ENCODE measurements at regions not wholly inside any gene's neighbourhood (a gene's known extent, or its start where the extent isn't known, plus 50 kb on each side); places are given as distances from the start of the nearest gene placed in this dataset.
A peak's percentile ranks its signal among the peaks of the same experiment; 100 is the strongest.

GRCh38 chr5:68502531-68502930 is 287.0 kb downstream of the PIK3R1 start:
- Mint-ChIP-seq H3K36me3 (ENCODE audit: low read depth) (no peaks in the 10 kb centered on the region), H3K4me1 (no peaks in the 10 kb centered on the region), H3K9me3 (ENCODE audit: low read depth) (peaks cover 13% of the 10 kb centered on the region), H3K27me3 (no peaks in the 10 kb centered on the region), H3K4me3 (no peak overlapping the region), H3K27ac (no peak overlapping the region)
- DNase-seq: no peak
- ChIA-PET CTCF (interaction anchor here (1.1 kb wide), 1 partner anchor 33 kb away, joined by 3 read pairs; no protein-coding TSS in a partner anchor), POLR2A (no interaction called here)
- no peak for ATAC-seq
- intact Hi-C loops (cut with DNase I, micrococcal nuclease): no loop called here

- H3K9me3 Mint-ChIP-seq (ENCODE audit: low read depth): no peaks in the 10 kb centered on the region
- intact Hi-C loops (cut with DNase I, micrococcal nuclease): no loop called here
Observed at GRCh38 chr5:68504306-68504705, 288.8 kb downstream of the PIK3R1 start.

DNA sequence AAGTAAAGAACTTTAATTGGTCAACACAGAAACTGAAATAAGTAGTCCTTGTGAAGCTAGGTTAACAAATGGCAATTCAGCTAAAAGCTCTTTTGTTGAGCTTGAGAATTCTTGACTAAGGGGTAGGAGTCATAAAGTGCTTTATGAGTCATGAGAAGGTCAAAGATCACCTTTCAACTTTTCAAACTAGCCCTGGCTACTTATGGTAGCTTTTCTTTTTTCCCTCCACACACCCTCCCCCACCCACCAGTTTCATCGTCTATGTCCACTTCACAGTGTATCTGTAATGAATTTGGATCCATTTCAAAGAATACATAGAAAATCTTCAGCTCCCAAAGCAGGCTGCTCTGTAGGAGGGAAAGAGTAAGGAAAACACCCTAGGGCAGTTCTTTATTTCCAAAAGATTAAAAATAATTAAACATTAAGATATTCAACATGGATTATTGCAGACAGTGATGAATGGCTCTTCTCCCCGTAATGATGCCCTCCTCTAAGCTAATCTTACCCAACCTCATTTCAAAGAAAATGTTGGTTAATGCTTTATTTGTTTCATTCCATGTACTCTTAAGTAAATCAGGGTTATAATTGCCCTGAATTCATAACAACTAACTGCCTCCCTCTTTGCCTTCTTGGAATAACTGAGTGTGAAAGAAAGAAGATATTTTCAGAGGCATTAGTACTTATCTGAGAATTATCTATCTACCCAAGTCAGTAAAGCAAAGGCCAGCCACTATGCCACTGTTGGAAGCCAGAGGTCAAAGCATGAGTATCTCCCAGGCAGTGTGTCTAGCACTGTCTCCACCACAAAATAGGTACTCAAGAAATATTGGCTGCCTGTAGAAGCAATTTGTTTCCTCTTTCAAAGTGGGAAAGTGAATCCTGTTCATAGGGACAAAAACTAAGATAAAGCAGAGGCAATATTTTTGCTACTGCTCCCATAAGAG is 290.6 kb downstream of the PIK3R1 start:
- Mint-ChIP-seq H3K9me3 (ENCODE audit: low read depth) (no peaks in the 10 kb centered on the region), H3K27ac (no peak overlapping the region), H3K4me1 (no peaks in the 10 kb centered on the region), H3K4me3 (no peak overlapping the region), H3K36me3 (ENCODE audit: low read depth) (no peaks in the 10 kb centered on the region), H3K27me3 (no peaks in the 10 kb centered on the region)
- DNase-seq (no peak), ATAC-seq (no peak)
- intact Hi-C loops (cut with DNase I, micrococcal nuclease): loop anchor here in 1 of 2 experiments (2.0 kb wide), 1 partner anchor 41 kb away; no protein-coding TSS in a partner anchor
- ChIA-PET CTCF (no interaction called here), POLR2A (no interaction called here)

More at GRCh38 chr5:68504306-68504705, 288.8 kb downstream of the PIK3R1 start:
- DNase-seq (no peak), ATAC-seq (no peak)
- Mint-ChIP-seq H3K4me1 (no peaks in the 10 kb centered on the region), H3K27ac (no peak overlapping the region), H3K4me3 (no peak overlapping the region), H3K36me3 (ENCODE audit: low read depth) (no peaks in the 10 kb centered on the region), H3K27me3 (no peaks in the 10 kb centered on the region)
- POLR2A ChIA-PET: no interaction called here
- CTCF ChIA-PET: no interaction called here

GRCh38 chr5:68515514-68515913 is 300.0 kb downstream of the PIK3R1 start:
- intact Hi-C loops (cut with DNase I, micrococcal nuclease): no loop called here
- POLR2A ChIA-PET: no interaction called here
- H3K27ac Mint-ChIP-seq: no peak overlapping the region

DNA sequence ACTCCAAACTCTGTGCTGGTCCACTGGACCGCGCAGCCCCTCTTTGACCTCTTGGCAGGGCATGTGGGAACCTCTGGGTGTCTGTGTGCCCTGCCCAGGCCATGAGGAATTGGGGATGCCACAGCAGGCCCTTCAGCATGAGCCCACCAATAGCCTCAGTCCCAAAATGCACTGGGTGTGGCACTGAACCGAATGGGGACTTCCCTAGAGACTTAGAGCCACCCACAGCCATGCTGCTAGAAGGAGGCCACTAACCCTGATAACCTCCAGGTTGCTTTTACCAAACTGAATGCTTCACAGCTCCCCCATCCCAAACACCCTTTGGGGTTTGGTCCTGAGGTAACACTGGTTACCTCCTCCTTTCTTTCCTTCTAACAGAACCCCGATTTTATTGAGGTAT is 302.7 kb downstream of the PIK3R1 start:
- ATAC-seq (no peak), DNase-seq (peak; percentile 4)
- intact Hi-C loops (cut with DNase I, micrococcal nuclease): no loop called here
- ChIA-PET POLR2A (no interaction called here), CTCF (no interaction called here)
- Mint-ChIP-seq H3K27me3 (no peaks in the 10 kb centered on the region), H3K4me1 (no peaks in the 10 kb centered on the region), H3K27ac (no peak overlapping the region), H3K36me3 (ENCODE audit: low read depth) (no peaks in the 10 kb centered on the region), H3K4me3 (no peak overlapping the region), H3K9me3 (ENCODE audit: low read depth) (no peaks in the 10 kb centered on the region)

More at GRCh38 chr5:68515514-68515913, 300.0 kb downstream of the PIK3R1 start:
- CTCF ChIA-PET: no interaction called here
- no peaks in the 10 kb centered on the region for H3K27me3 Mint-ChIP-seq
- DNase-seq (no peak), ATAC-seq (no peak)
- H3K4me1 Mint-ChIP-seq: no peaks in the 10 kb centered on the region
- no peak overlapping the region for H3K4me3 Mint-ChIP-seq
- H3K36me3 Mint-ChIP-seq (ENCODE audit: low read depth): no peaks in the 10 kb centered on the region
- H3K9me3 Mint-ChIP-seq (ENCODE audit: low read depth): no peaks in the 10 kb centered on the region

DNA sequence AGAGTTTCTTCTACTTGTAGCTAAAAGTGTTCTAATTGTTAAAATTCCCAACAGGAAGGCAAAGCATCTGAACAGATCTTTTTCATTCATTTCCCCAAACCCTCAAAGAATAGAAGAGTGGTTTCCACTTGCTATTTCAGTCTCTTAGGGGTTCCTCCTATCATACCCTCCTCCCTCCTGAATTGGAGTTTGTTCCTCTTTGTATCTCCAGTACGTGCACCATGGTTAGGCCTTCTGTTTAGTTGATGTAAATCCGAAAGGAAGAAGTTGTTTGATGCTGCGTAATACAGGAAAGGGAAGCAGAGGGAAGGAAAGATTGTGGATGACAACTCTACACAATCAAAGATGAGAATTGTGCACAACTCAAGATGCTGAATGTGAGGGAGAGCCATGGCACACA is 303.6 kb downstream of the PIK3R1 start:
- DNase-seq (no peak), ATAC-seq (no peak)
- Mint-ChIP-seq H3K4me3 (no peak overlapping the region), H3K27ac (no peak overlapping the region), H3K9me3 (ENCODE audit: low read depth) (no peaks in the 10 kb centered on the region), H3K36me3 (ENCODE audit: low read depth) (no peaks in the 10 kb centered on the region), H3K27me3 (no peaks in the 10 kb centered on the region), H3K4me1 (no peaks in the 10 kb centered on the region)
- intact Hi-C loops (cut with DNase I, micrococcal nuclease): no loop called here
- POLR2A ChIA-PET: no interaction called here
- CTCF ChIA-PET: no interaction called here

GRCh38 chr5:68521776-68522175 is 306.2 kb downstream of the PIK3R1 start:
- H3K36me3 Mint-ChIP-seq (ENCODE audit: low read depth): no peaks in the 10 kb centered on the region
- no peaks in the 10 kb centered on the region for H3K4me1 Mint-ChIP-seq
- intact Hi-C loops (cut with DNase I, micrococcal nuclease): no loop called here
- POLR2A ChIA-PET: no interaction called here
- no peak overlapping the region for H3K4me3 Mint-ChIP-seq
- no peak overlapping the region for H3K27ac Mint-ChIP-seq
- DNase-seq (no peak), ATAC-seq (no peak)
- no peaks in the 10 kb centered on the region for H3K27me3 Mint-ChIP-seq
- H3K9me3 Mint-ChIP-seq (ENCODE audit: low read depth): no peaks in the 10 kb centered on the region
- CTCF ChIA-PET: no interaction called here

DNA sequence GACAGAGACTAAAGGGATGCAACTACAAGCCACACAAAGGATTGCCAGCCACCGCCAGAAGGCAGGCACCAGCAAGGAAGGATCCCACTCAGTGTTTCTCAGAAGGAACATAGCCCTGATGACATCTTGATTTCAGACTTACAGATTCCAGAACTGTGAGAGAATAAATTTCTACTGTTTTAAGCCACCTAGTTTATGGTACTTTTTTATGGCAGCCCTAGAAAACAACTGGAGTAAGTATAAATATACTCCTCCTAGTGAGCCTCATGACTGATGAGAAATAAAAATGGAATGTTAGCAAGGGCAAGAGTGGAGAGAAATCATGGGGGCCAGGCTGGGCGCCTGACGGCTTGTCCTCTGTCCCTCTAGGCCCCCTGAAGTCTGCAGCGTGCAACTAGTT is 307.3 kb downstream of the PIK3R1 start:
- POLR2A ChIA-PET: no interaction called here
- Mint-ChIP-seq H3K4me1 (no peaks in the 10 kb centered on the region), H3K4me3 (no peak overlapping the region), H3K27me3 (no peaks in the 10 kb centered on the region), H3K36me3 (ENCODE audit: low read depth) (no peaks in the 10 kb centered on the region), H3K9me3 (ENCODE audit: low read depth) (peaks cover under 1% of the 10 kb centered on the region), H3K27ac (no peak overlapping the region)
- no peak for ATAC-seq
- CTCF ChIA-PET: interaction anchor here (1.2 kb wide), 1 partner anchor 60 kb away, joined by 3 read pairs; no protein-coding TSS in a partner anchor
- intact Hi-C loops (cut with DNase I, micrococcal nuclease): no loop called here
- no peak for DNase-seq

- Mint-ChIP-seq H3K4me1 (no peaks in the 10 kb centered on the region), H3K9me3 (ENCODE audit: low read depth) (peaks cover 3% of the 10 kb centered on the region), H3K36me3 (ENCODE audit: low read depth) (no peaks in the 10 kb centered on the region), H3K27me3 (peaks cover 10% of the 10 kb centered on the region), H3K4me3 (no peak overlapping the region), H3K27ac (no peak overlapping the region)
- CTCF ChIA-PET: no interaction called here
- intact Hi-C loops (cut with DNase I, micrococcal nuclease): no loop called here
- DNase-seq (no peak), ATAC-seq (no peak)
- POLR2A ChIA-PET: interaction anchor here (0.7 kb wide), 1 partner anchor 39 kb away, joined by 3 read pairs; no protein-coding TSS in a partner anchor
Observed at GRCh38 chr5:68528821-68529273, 313.3 kb downstream of the PIK3R1 start.

GRCh38 chr5:68529581-68529980 is 314.0 kb downstream of the PIK3R1 start:
- DNase-seq: no peak
- ATAC-seq: no peak
- H3K27ac Mint-ChIP-seq: no peak overlapping the region
- H3K9me3 Mint-ChIP-seq (ENCODE audit: low read depth): peaks cover 3% of the 10 kb centered on the region
- intact Hi-C loops (cut with DNase I, micrococcal nuclease): no loop called here
- H3K27me3 Mint-ChIP-seq: peaks cover 12% of the 10 kb centered on the region
- ChIA-PET CTCF (no interaction called here), POLR2A (no interaction called here)
- H3K4me3 Mint-ChIP-seq: no peak overlapping the region
- no peaks in the 10 kb centered on the region for H3K36me3 Mint-ChIP-seq (ENCODE audit: low read depth)
- H3K4me1 Mint-ChIP-seq: no peaks in the 10 kb centered on the region

DNA sequence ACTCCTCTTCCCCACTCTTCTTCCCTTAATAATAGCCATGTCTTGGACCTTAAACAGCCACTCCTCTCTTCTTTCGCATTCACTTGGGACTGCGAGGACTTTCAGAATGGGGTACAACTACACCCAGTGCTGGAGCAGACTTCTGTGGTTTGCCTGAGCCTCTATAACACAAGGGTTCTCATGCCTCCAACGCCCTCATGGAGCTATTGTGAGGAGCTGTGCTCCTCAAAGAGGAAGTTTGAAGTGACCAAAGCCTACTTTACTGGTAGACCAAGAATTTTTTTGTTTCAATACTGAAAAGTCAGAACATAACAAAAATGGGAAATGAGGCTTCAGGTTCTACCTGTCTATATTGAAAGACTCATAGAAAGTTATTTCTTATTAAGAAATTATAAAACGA is 316.4 kb downstream of the PIK3R1 start:
- Mint-ChIP-seq H3K36me3 (ENCODE audit: low read depth) (no peaks in the 10 kb centered on the region), H3K4me1 (no peaks in the 10 kb centered on the region), H3K4me3 (no peak overlapping the region), H3K27me3 (peaks cover 16% of the 10 kb centered on the region), H3K27ac (no peak overlapping the region), H3K9me3 (ENCODE audit: low read depth) (peaks cover 3% of the 10 kb centered on the region)
- POLR2A ChIA-PET: no interaction called here
- CTCF ChIA-PET: no interaction called here
- intact Hi-C loops (cut with DNase I, micrococcal nuclease): no loop called here
- ATAC-seq: no peak
- DNase-seq: no peak

GRCh38 chr5:68533051-68533450 is 317.5 kb downstream of the PIK3R1 start:
- Mint-ChIP-seq H3K9me3 (ENCODE audit: low read depth) (peaks cover 1% of the 10 kb centered on the region), H3K4me1 (no peaks in the 10 kb centered on the region), H3K27me3 (peaks cover 16% of the 10 kb centered on the region), H3K4me3 (no peak overlapping the region), H3K27ac (no peak overlapping the region), H3K36me3 (ENCODE audit: low read depth) (no peaks in the 10 kb centered on the region)
- intact Hi-C loops (cut with DNase I, micrococcal nuclease): no loop called here
- DNase-seq (no peak), ATAC-seq (no peak)
- ChIA-PET POLR2A (no interaction called here), CTCF (no interaction called here)
